ENCODE measurements at regions not wholly inside any gene's neighbourhood (a gene's known extent, or its start where the extent isn't known, plus 50 kb on each side); places are given as distances from the start of the nearest gene placed in this dataset.

DNA sequence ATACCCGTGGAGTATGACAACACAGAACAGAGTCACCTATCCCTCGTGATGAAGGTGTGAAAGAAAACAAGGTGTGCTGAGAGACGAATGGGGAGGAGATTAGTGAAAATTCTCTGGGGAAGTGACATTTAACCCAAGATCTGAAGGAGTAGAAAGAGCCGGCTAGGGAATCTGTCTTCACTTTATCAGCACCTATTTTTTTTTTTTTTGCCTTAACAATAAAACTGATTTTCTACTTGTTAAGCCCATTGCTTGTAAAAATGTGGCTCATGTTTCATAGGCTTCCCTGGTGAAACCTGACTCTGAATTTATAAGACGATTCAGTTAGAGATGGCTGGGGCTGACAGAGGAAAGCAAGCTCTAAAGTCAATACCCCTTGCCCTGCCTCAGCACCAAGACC is 322.6 kb upstream of the MSX2 start:
- TF ChIP-seq, protein P1, sequence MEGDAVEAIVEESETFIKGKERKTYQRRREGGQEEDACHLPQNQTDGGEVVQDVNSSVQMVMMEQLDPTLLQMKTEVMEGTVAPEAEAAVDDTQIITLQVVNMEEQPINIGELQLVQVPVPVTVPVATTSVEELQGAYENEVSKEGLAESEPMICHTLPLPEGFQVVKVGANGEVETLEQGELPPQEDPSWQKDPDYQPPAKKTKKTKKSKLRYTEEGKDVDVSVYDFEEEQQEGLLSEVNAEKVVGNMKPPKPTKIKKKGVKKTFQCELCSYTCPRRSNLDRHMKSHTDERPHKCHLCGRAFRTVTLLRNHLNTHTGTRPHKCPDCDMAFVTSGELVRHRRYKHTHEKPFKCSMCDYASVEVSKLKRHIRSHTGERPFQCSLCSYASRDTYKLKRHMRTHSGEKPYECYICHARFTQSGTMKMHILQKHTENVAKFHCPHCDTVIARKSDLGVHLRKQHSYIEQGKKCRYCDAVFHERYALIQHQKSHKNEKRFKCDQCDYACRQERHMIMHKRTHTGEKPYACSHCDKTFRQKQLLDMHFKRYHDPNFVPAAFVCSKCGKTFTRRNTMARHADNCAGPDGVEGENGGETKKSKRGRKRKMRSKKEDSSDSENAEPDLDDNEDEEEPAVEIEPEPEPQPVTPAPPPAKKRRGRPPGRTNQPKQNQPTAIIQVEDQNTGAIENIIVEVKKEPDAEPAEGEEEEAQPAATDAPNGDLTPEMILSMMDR (conservative IDR thresholded peaks at IDR 0.05; ENCODE audit: low read length): no peak
- TF ChIP-seq EZH2phosphoT487 (IDR thresholded peaks at IDR 0.05; ENCODE audit: borderline replicate concordance, low read depth, low read length): no peak

Measured in OCI-LY7 (cell line).